Bronchial epithelial cell (primary cell): ENCODE measurements at regions not wholly inside any gene's neighbourhood (a gene's known extent, or its start where the extent isn't known, plus 50 kb on each side); places are given as distances from the start of the nearest gene placed in this dataset.

Experiments
- DNase-seq: peaks from one replicate; pipeline ENCODE4 v3.0.0-alpha.2; 2010; ENCODE audit warnings: low read depth
- FAIRE-seq: peaks from 2 replicates; lab custom pipeline; 2011; peaks lifted over from hg19 to GRCh38; lab: Jason Lieb, UNC
- H3K27me3 ChIP-seq: 2 replicates; pipeline ENCODE4 v1.5.1; 2011; ENCODE audit warnings: low read length; ENCODE audit not compliant: control insufficient read depth, insufficient read depth
- H3K36me3 ChIP-seq: 2 replicates; pipeline ENCODE4 v1.5.1; 2011; ENCODE audit warnings: low read length; ENCODE audit not compliant: control insufficient read depth, insufficient read depth
- H3K4me3 ChIP-seq: 2 replicates; pipeline ENCODE4 v1.5.1; 2011; ENCODE audit warnings: mild to moderate bottlenecking, low read depth, low read length, control low read depth
- TF ChIP-seq, protein P1 (sequence below): IDR thresholded peaks from 2 replicates; pipeline ENCODE4 v1.5.1; 2011; ENCODE audit warnings: mild to moderate bottlenecking, moderate library complexity, low read length, control low read depth, inconsistent platforms; ENCODE audit not compliant: insufficient read depth, severe bottlenecking

DNA sequence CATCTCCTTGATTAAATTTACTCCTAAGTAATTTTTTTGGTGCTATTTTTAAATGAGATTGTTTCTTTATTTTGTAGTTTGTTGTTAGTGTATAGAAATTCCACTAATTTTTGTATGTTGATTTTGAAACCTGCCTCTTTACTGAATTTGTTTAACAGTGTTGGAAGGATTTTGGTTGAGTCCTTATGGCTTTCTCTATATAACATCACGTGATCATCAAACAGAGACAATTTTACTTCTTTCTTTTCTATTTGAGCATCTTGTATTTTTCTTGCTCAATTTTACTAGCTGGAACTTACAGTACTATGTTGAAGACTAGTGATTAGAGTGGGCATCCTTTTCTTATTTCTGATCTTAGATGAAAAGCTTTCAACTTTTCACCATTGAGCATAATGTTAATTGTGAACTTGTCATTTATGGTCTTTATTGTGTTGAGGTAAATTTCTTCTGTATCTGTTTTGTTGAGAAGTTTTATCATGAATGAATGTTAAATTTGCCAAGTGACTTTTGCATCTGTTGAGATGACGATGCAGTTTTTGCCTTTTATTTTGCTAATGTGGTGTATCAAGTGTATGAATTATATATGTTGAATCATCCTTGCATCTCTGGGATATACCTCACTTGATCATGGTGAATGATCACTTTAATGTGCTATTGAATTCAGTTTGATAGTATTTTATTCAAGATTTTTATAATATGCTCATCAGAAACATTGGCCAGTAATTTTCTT lies 645.3 kb upstream of the DDX18 start:
- Histone ChIP-seq H3K27me3 (no peaks in the 10 kb centered on the region), H3K36me3 (no peaks in the 10 kb centered on the region), H3K4me3 (no peak overlapping the region)
- TF ChIP-seq, protein P1, sequence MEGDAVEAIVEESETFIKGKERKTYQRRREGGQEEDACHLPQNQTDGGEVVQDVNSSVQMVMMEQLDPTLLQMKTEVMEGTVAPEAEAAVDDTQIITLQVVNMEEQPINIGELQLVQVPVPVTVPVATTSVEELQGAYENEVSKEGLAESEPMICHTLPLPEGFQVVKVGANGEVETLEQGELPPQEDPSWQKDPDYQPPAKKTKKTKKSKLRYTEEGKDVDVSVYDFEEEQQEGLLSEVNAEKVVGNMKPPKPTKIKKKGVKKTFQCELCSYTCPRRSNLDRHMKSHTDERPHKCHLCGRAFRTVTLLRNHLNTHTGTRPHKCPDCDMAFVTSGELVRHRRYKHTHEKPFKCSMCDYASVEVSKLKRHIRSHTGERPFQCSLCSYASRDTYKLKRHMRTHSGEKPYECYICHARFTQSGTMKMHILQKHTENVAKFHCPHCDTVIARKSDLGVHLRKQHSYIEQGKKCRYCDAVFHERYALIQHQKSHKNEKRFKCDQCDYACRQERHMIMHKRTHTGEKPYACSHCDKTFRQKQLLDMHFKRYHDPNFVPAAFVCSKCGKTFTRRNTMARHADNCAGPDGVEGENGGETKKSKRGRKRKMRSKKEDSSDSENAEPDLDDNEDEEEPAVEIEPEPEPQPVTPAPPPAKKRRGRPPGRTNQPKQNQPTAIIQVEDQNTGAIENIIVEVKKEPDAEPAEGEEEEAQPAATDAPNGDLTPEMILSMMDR = no peak
- FAIRE-seq (no peak), DNase-seq (no peak)

DNA sequence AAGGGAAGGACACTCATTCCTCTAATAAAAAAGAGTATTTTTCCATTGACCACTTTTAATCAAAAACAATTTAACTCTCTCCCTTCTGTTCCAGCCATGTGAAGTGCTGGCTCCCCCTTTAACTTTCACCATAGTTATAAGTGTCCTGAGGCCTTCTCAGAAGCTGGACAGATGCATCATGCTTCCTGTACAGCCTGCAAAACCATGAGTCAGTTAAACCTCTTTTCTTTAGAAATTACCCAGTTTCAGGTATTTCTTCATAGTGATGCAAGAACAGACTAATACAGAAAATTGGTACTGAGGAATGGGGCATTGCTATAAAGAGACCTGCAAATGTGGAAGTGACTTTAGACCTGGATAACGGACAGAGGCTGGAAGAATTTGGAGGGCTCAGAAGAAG lies 643.6 kb upstream of the DDX18 start:
- FAIRE-seq = no peak
- Histone ChIP-seq H3K27me3 (no peaks in the 10 kb centered on the region), H3K4me3 (no peak overlapping the region), H3K36me3 (no peaks in the 10 kb centered on the region)
- TF ChIP-seq, protein P1 = no peak
- DNase-seq = peak; percentile 2

DNA sequence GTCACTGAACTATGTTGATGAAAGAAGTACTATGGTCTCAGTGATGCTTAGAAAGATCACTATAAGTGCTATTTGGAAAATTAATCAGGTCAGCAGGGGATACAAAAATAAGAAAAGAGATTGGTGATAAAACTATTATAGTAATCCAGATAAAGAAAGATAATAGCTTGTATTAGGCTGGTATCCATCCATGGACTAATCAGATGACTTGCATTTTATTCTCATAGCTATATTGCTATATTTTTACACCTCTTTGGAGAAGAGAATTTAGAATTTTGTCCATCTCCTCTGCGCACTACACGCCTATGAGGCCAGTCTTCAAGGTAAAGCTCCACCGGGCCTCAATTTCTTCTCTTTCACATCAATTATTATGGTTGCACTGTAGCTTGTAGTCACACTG lies 635.1 kb upstream of the DDX18 start:
- H3K4me3 ChIP-seq = no peak overlapping the region
- TF ChIP-seq, protein P1 = no peak
- FAIRE-seq (no peak), DNase-seq (no peak)
- no peaks in the 10 kb centered on the region for H3K36me3 ChIP-seq
- no peaks in the 10 kb centered on the region for H3K27me3 ChIP-seq

DNA sequence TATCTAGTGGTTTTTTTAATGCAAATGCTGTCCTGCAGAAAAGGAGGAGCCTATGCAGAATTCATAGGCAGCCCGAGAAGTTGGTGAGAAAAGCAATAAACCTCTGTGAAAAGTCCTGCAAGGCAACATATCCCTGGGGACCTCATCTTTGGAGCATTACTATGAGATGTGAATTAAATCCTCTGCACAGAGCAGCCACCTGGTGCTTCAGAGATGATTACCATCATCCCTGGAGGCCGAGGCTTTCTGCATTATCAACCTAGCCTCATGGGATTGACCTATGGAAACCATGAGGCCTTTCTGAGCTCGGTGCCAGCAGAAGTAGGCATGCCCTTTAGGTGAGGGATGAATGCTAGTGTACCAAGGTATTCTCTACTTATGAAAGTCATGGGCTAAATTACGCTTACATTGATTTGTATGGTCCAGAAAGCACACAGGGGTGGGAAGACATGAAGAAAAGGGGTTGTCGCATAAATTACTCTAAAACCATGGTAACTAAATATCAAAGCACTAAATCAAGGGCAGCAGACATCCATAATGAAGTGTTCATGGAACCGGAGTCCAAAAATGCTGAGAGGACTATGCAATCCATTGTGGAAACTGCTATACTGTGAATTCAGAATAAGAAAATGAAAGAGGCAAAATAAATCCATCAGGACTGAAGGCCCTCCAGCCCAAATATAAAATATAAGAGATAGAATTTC lies 623.5 kb upstream of the DDX18 start:
- Histone ChIP-seq H3K27me3 (no peaks in the 10 kb centered on the region), H3K36me3 (no peaks in the 10 kb centered on the region), H3K4me3 (no peak overlapping the region)
- DNase-seq (no peak), FAIRE-seq (no peak)
- TF ChIP-seq, protein P1 = no peak

DNA sequence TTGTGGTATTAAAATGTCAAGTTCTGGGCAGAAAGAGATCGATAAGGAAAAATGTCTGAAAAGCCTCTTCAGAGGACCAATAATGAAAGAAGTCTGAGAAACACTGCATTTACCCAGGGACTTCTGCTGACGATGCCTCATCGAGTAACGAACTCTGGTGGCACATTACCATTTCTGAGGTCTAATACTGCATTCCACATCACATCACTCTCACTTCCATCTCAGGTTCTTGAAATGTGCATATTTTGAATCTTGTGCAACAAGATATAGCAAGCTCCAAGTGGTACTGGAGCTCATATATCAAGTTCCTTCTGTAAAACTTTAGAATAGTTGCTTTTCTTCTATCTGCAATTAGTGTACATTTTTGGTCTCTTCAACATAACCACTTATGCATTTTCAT lies 619.1 kb upstream of the DDX18 start:
- TF ChIP-seq, protein P1 = no peak
- Histone ChIP-seq H3K27me3 (no peaks in the 10 kb centered on the region), H3K4me3 (no peak overlapping the region), H3K36me3 (no peaks in the 10 kb centered on the region)
- FAIRE-seq (no peak), DNase-seq (no peak)
